IMR-90 (cell line): ENCODE measurements at regions not wholly inside any gene's neighbourhood (a gene's known extent, or its start where the extent isn't known, plus 50 kb on each side); places are given as distances from the start of the nearest gene placed in this dataset.
A peak's percentile ranks its signal among the peaks of the same experiment; 100 is the strongest.

Experiments
- ATAC-seq: fragments of 200-7000 bp; cut with Tn5 transposase; 2 replicates; pipeline ENCODE4 v1.9.1; 2020; ENCODE audit warnings: low read depth, mild to moderate bottlenecking, moderate library complexity
- BruUV-seq: library from RNA; stranded (reverse); fragments of 400-500 nt; replicated peaks from 2 replicates; lab custom pipeline; 2021; lab: Mats Ljungman, UMichigan
- CTCF ChIA-PET: fragments of 300-600 bp; formaldehyde crosslinking; extraction: SDS; loops from one replicate; lab custom pipeline; 2021; ENCODE audit warnings: antibody characterized with exemption; lab: Yijun Ruan, JAX
- POLR2A ChIA-PET: fragments of 300-600 bp; sonication (Branson Sonifier 250); formaldehyde crosslinking; loops from one replicate; lab custom pipeline; 2022; ENCODE audit warnings: antibody characterized with exemption; ENCODE audit not compliant: unreplicated experiment; lab: Charles Lee
- DNase-seq: peaks from one replicate; pipeline ENCODE4 v3.0.0; 2013
- H2AFZ ChIP-seq: replicated peaks from 2 replicates; pipeline ENCODE3; 2013; ENCODE audit warnings: low read length, mild to moderate bottlenecking; ENCODE audit not compliant: poor library complexity
- H2AK5ac ChIP-seq: 2 replicates; pipeline ENCODE4 v1.6.1; 2013; ENCODE audit warnings: low read depth, low read length, inconsistent platforms
- H2AK9ac ChIP-seq: replicated peaks from 2 replicates; pipeline ENCODE3; 2013; ENCODE audit warnings: mild to moderate bottlenecking, low read depth, low read length, moderate library complexity; ENCODE audit not compliant: poor library complexity
- H2BK120ac ChIP-seq: 2 replicates; pipeline ENCODE4 v1.6.1; 2013; ENCODE audit warnings: low read depth, low read length, inconsistent platforms
- H2BK15ac ChIP-seq: 3 replicates; pipeline ENCODE4 v1.6.1; 2013; ENCODE audit warnings: low read depth, low read length, inconsistent platforms
- H2BK20ac ChIP-seq: 2 replicates; pipeline ENCODE4 v1.6.1; 2013; ENCODE audit warnings: low read depth, mild to moderate bottlenecking, inconsistent platforms, low read length, moderate library complexity
- H2BK5ac ChIP-seq: 2 replicates; pipeline ENCODE4 v1.6.1; 2013; ENCODE audit warnings: mild to moderate bottlenecking, low read depth, low read length, inconsistent platforms; ENCODE audit not compliant: poor library complexity, severe bottlenecking
- H3K14ac ChIP-seq: replicated peaks from 2 replicates; pipeline ENCODE4 v1.6.1; 2013; ENCODE audit warnings: low read depth, low read length, inconsistent platforms
- H3K18ac ChIP-seq: 2 replicates; pipeline ENCODE4 v1.6.1; 2013; ENCODE audit warnings: low read depth, low read length, control low read depth
- H3K23ac ChIP-seq: 2 replicates; pipeline ENCODE4 v1.6.1; 2013; ENCODE audit warnings: low read depth, low read length, inconsistent platforms
- H3K27ac ChIP-seq: 2 replicates; pipeline ENCODE4 v1.5.1; 2013; ENCODE audit warnings: mild to moderate bottlenecking, control low read depth, low read length; ENCODE audit not compliant: insufficient read depth
- H3K27me3 ChIP-seq: 2 replicates; pipeline ENCODE4 v1.6.1; 2013; ENCODE audit warnings: low read length; ENCODE audit not compliant: control insufficient read depth, insufficient read depth
- H3K36me3 ChIP-seq: 2 replicates; pipeline ENCODE4 v1.6.1; 2013; ENCODE audit warnings: low read length, mixed read lengths; ENCODE audit not compliant: control insufficient read depth, insufficient read depth
- H3K4ac ChIP-seq: 2 replicates; pipeline ENCODE4 v1.6.1; 2013; ENCODE audit warnings: low read depth, low read length, inconsistent platforms
- H3K4me1 ChIP-seq: 2 replicates; pipeline ENCODE4 v1.6.1; 2013; ENCODE audit warnings: low read length, mixed read lengths; ENCODE audit not compliant: control insufficient read depth, insufficient read depth
- H3K4me2 ChIP-seq: 2 replicates; pipeline ENCODE4 v1.6.1; 2013; ENCODE audit warnings: low read depth, mild to moderate bottlenecking, control low read depth, low read length, moderate library complexity
- H3K4me3 ChIP-seq: 2 replicates; pipeline ENCODE4 v1.5.1; 2013; ENCODE audit warnings: low read depth, mild to moderate bottlenecking, control low read depth, low read length, moderate library complexity; ENCODE audit not compliant: insufficient read depth
- H3K56ac ChIP-seq: 2 replicates; pipeline ENCODE4 v1.6.1; 2013; ENCODE audit warnings: low read length, inconsistent platforms; ENCODE audit not compliant: insufficient read depth; ENCODE audit errors: extremely low read depth
- H3K79me1 ChIP-seq, 2 experiments: 2 replicates each; pipeline ENCODE4 v1.6.1; 2013; ENCODE audit warnings: low read length in 2 of 2, inconsistent platforms in 1 of 2, low read depth in 1 of 2
- H3K9ac ChIP-seq: 2 replicates; pipeline ENCODE4 v1.6.1; 2013; ENCODE audit warnings: low read depth, low read length, control low read depth
- H3K9me1 ChIP-seq: 2 replicates; pipeline ENCODE4 v1.6.1; 2013; ENCODE audit warnings: low read length, inconsistent platforms; ENCODE audit not compliant: insufficient read depth
- H3K9me3 ChIP-seq: 2 replicates; pipeline ENCODE4 v1.6.1; 2013; ENCODE audit warnings: low read length; ENCODE audit not compliant: control insufficient read depth, insufficient read depth
- H4K20me1 ChIP-seq: 2 replicates; pipeline ENCODE4 v1.6.1; 2013; ENCODE audit warnings: low read length, inconsistent platforms; ENCODE audit not compliant: insufficient read depth
- H4K5ac ChIP-seq: 2 replicates; pipeline ENCODE4 v1.6.1; 2013; ENCODE audit warnings: mild to moderate bottlenecking, low read depth, low read length, control low read depth
- H4K8ac ChIP-seq, 2 experiments: 2 replicates each; pipeline ENCODE4 v1.6.1; 2013; ENCODE audit warnings: low read depth in 2 of 2, low read length in 2 of 2, control low read depth in 1 of 2, inconsistent platforms in 1 of 2
- H4K91ac ChIP-seq: 2 replicates; pipeline ENCODE4 v1.6.1; 2013; ENCODE audit warnings: low read depth, low read length, inconsistent platforms; ENCODE audit not compliant: insufficient read depth
- BHLHE40 ChIP-seq: fragments of 150-350 bp; IDR thresholded peaks from 2 replicates; pipeline ENCODE4 v1.6.1; 2016; ENCODE audit warnings: mild to moderate bottlenecking, low read depth, low read length
- CHD1 ChIP-seq: IDR thresholded peaks from 2 replicates; pipeline ENCODE4 v1.6.1; 2012; ENCODE audit warnings: low read depth, low read length, improper control_type of control experiment
- CTCF ChIP-seq: conservative IDR thresholded peaks from 2 replicates; pipeline ENCODE4 v1.5.1; 2012; ENCODE audit warnings: mild to moderate bottlenecking, low read depth, low read length, improper control_type of control experiment
- MAFK ChIP-seq: IDR thresholded peaks from 2 replicates; pipeline ENCODE4 v1.6.1; 2012; ENCODE audit warnings: low read depth, low read length, improper control_type of control experiment
- MAZ ChIP-seq: IDR thresholded peaks from 2 replicates; pipeline ENCODE4 v1.6.1; 2012; ENCODE audit warnings: low read depth, mild to moderate bottlenecking, low read length, improper control_type of control experiment, moderate library complexity, borderline replicate concordance
- MXI1 ChIP-seq: IDR thresholded peaks from 2 replicates; pipeline ENCODE4 v1.6.1; 2012; ENCODE audit warnings: low read depth, mild to moderate bottlenecking, low read length, moderate library complexity, borderline replicate concordance
- RCOR1 ChIP-seq: IDR thresholded peaks from 2 replicates; pipeline ENCODE4 v1.6.1; 2012; ENCODE audit warnings: mild to moderate bottlenecking, low read length, improper control_type of control experiment; ENCODE audit not compliant: insufficient replicate concordance
- RFX5 ChIP-seq: IDR thresholded peaks from 2 replicates; pipeline ENCODE4 v1.8.0; 2012; ENCODE audit warnings: low read depth, mild to moderate bottlenecking, low read length, moderate library complexity
- SMC3 ChIP-seq: fragments of 150-350 bp; IDR thresholded peaks from 2 replicates; pipeline ENCODE4 v1.6.1; 2016; ENCODE audit warnings: low read depth, mild to moderate bottlenecking, antibody characterized with exemption, low read length, moderate library complexity
- WGBS, 2 experiments: methylation state at CpG; one replicate each; pipeline versions ENCODE4 v1.1.5 to v1.1.7; 2013; ENCODE audit warnings: missing lambda C conversion rate in 2 of 2; ENCODE audit not compliant: insufficient read length in 1 of 2; ENCODE audit errors: extremely low coverage in 2 of 2; 5-methylcytosine and 5-hydroxymethylcytosine counted together
- dilution Hi-C: fragments of 300-500 bp; cut with HindIII; formaldehyde crosslinking; loops from one replicate; pipeline ENCODE4 v1.14.3; 2018; ENCODE audit warnings: low sequenced_read_pairs; ENCODE audit not compliant: unreplicated experiment
- in situ Hi-C: fragments of 300-500 bp; cut with MboI; formaldehyde crosslinking; loops from 3 replicates; pipeline ENCODE4 v1.14.3; 2019; ENCODE audit warnings: low sequenced_read_pairs, inconsistent platforms, mixed read lengths
- intact Hi-C: fragments of 100-400 bp; cut with micrococcal nuclease; formaldehyde crosslinking; loops from 2 replicates; pipeline ENCODE4 v1.10.0; 2022
- TF ChIP-seq, protein P1 (sequence below): fragments of 150-350 bp; IDR thresholded peaks from 2 replicates; pipeline ENCODE4 v1.6.1; 2017; ENCODE audit warnings: mild to moderate bottlenecking, antibody characterized with exemption, low read length, low read depth

- Histone ChIP-seq H3K9ac (no peak overlapping the region), H4K8ac (no peak overlapping the region), H3K79me1 (no peaks in the 10 kb centered on the region), H2AK5ac (no peak overlapping the region), H3K9me3 (peaks cover 22% of the 10 kb centered on the region), H3K27ac (no peak overlapping the region), H3K9me1 (no peaks in the 10 kb centered on the region), H2AK9ac (no peak overlapping the region), H3K14ac (no peak overlapping the region), H4K20me1 (no peaks in the 10 kb centered on the region), H2AFZ (peak overlapping the region; percentile 43), H2BK20ac (no peak overlapping the region), H3K27me3 (no peaks in the 10 kb centered on the region), H2BK5ac (peak overlapping the region; percentile 76), H4K5ac (no peak overlapping the region), H3K4me1 (no peaks in the 10 kb centered on the region), H3K56ac (no peak overlapping the region), H2BK120ac (no peak overlapping the region), H3K36me3 (no peaks in the 10 kb centered on the region), H3K4me2 (no peak overlapping the region), H2BK15ac (no peak overlapping the region), H3K4me3 (no peak overlapping the region), H4K91ac (no peak overlapping the region), H3K4ac (no peak overlapping the region), H3K18ac (no peak overlapping the region), H3K23ac (no peak overlapping the region)
- intact Hi-C loops: no loop called here
- in situ Hi-C loops: no loop called here
- DNase-seq (no peak), ATAC-seq (no peak)
- CTCF ChIA-PET: no interaction called here
- POLR2A ChIA-PET: no interaction called here
- no TSS peak for BruUV-seq
- WGBS, 2 experiments: 77% methylated on average over 2 of the region's 2 CpGs; no CpG with 5 or more reads in 1 of the 2 experiments
- TF ChIP-seq RFX5 (no peak), CTCF (no peak), MXI1 (no peak), BHLHE40 (no peak), SMC3 (no peak), MAFK (no peak), CHD1 (no peak), MAZ (no peak), RCOR1 (no peak)
- TF ChIP-seq, protein P1, sequence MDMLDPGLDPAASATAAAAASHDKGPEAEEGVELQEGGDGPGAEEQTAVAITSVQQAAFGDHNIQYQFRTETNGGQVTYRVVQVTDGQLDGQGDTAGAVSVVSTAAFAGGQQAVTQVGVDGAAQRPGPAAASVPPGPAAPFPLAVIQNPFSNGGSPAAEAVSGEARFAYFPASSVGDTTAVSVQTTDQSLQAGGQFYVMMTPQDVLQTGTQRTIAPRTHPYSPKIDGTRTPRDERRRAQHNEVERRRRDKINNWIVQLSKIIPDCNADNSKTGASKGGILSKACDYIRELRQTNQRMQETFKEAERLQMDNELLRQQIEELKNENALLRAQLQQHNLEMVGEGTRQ: no peak
- dilution Hi-C loops: no loop called here
These were observed 219.9 kb upstream of the RAB6C start for GRCh38 chr2:129759472-129760010.
